PC-9 (cell line): ENCODE measurements at regions not wholly inside any gene's neighbourhood (a gene's known extent, or its start where the extent isn't known, plus 50 kb on each side); places are given as distances from the start of the nearest gene placed in this dataset.

Experiments
- BruUV-seq: library from RNA; stranded (reverse); fragments of 400-500 nt; replicated peaks from 2 replicates; lab custom pipeline; 2021; lab: Mats Ljungman, UMichigan
- CTCF ChIA-PET: fragments of 300-600 bp; sonication (Branson Sonifier 250); formaldehyde crosslinking; loops from one replicate; lab custom pipeline; 2022; ENCODE audit warnings: antibody characterized with exemption; lab: Charles Lee
- POLR2A ChIA-PET: fragments of 300-600 bp; sonication (Branson Sonifier 250); formaldehyde crosslinking; loops from one replicate; lab custom pipeline; 2022; ENCODE audit warnings: antibody characterized with exemption; ENCODE audit not compliant: unreplicated experiment; lab: Charles Lee
- DNase-seq, 2 experiments: peaks; one replicate each; pipeline versions ENCODE4 v3.0.0 to v3.0.0-alpha.2; 2015 to 2022; ENCODE audit warnings: mixed read lengths in 1 of 2
- H2AFZ ChIP-seq: fragments of 200-600 bp; sonication (generic); 2 replicates; pipeline ENCODE4 v1.8.1; 2017; ENCODE audit warnings: antibody characterized with exemption
- H3F3A ChIP-seq: fragments of 200-600 bp; sonication (generic); 2 replicates; pipeline ENCODE4 v1.8.1; 2017; ENCODE audit warnings: antibody characterized with exemption, mild to moderate bottlenecking, low read depth; ENCODE audit not compliant: insufficient read depth
- H3K27ac ChIP-seq: fragments of 200-600 bp; sonication (generic); 2 replicates; pipeline ENCODE4 v1.6.1; 2016; ENCODE audit warnings: mixed run types
- H3K27me3 ChIP-seq: fragments of 200-600 bp; sonication (generic); 2 replicates; pipeline ENCODE4 v1.6.1; 2016; ENCODE audit warnings: low read depth, mixed run types; ENCODE audit not compliant: insufficient read depth
- H3K36me3 ChIP-seq: fragments of 200-600 bp; sonication (generic); 2 replicates; pipeline ENCODE4 v1.6.1; 2016; ENCODE audit warnings: low read depth, mixed run types
- H3K4me1 ChIP-seq: fragments of 200-600 bp; sonication (generic); replicated peaks from 2 replicates; pipeline ENCODE4 v1.6.1; 2016; ENCODE audit warnings: mixed run types; ENCODE audit not compliant: insufficient read depth
- H3K4me2 ChIP-seq: fragments of 200-600 bp; sonication (generic); 2 replicates; pipeline ENCODE4 v1.6.1; 2017; ENCODE audit warnings: mixed run types
- H3K4me3 ChIP-seq: fragments of 200-600 bp; sonication (generic); 2 replicates; pipeline ENCODE4 v1.6.1; 2016; ENCODE audit warnings: mixed run types
- H3K79me2 ChIP-seq: fragments of 200-600 bp; sonication (generic); 2 replicates; pipeline ENCODE4 v1.6.1; 2017; ENCODE audit warnings: low read depth, mixed run types
- H3K9me2 ChIP-seq: fragments of 200-600 bp; sonication (generic); 2 replicates; pipeline ENCODE4 v1.8.1; 2017; ENCODE audit warnings: mild to moderate bottlenecking; ENCODE audit not compliant: insufficient read depth
- H3K9me3 ChIP-seq: fragments of 200-600 bp; sonication (generic); 2 replicates; pipeline ENCODE4 v1.8.1; 2016; ENCODE audit warnings: low read depth; ENCODE audit not compliant: insufficient read depth
- H4K20me1 ChIP-seq: fragments of 200-600 bp; sonication (generic); 2 replicates; pipeline ENCODE4 v1.8.1; 2017; ENCODE audit not compliant: insufficient read depth
- CTCF ChIP-seq: fragments of 200-600 bp; sonication (generic); conservative IDR thresholded peaks from 2 replicates; pipeline ENCODE4 v1.6.1; 2017; ENCODE audit warnings: mixed run types, antibody characterized with exemption, mild to moderate bottlenecking, moderate library complexity
- EZH2 ChIP-seq: fragments of 200-600 bp; sonication (generic); IDR thresholded peaks from 2 replicates; pipeline ENCODE4 v1.8.0; 2017; ENCODE audit warnings: antibody characterized with exemption, low read depth
- intact Hi-C: fragments of 100-400 bp; cut with micrococcal nuclease; formaldehyde crosslinking; loops from one replicate; pipeline ENCODE4 v1.10.0; 2022; ENCODE audit not compliant: unreplicated experiment

DNA sequence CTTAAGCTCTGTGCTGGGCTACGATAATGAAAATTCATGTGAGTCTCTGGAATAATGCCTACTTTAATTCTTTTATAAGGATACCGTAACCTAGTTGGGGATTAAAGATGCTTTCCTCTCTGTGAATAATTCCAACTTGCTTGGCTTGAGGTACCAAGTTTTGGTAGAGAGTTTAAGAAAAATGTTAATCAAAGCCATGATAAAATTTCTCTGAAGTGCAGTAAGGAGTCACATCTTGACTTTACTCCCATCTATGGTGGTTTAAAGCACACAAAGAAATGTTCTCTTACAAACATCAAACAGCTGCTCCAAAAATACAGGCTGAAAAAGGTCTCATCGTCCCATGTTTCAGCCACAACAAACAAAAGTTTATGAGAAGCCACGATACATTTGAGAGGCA, 284.8 kb upstream of the TBX3 start:
- no peak overlapping the region for H2AFZ ChIP-seq
- H3K4me3 ChIP-seq: no peak overlapping the region
- TF ChIP-seq CTCF: no peak
- no peak for TF ChIP-seq EZH2
- H3K27me3 ChIP-seq: peaks cover 23% of the 10 kb centered on the region
- no peak overlapping the region for H3K4me2 ChIP-seq
- H3K27ac ChIP-seq: no peak overlapping the region
- H4K20me1 ChIP-seq: no peaks in the 10 kb centered on the region
- no peaks in the 10 kb centered on the region for H3K79me2 ChIP-seq
- no peaks in the 10 kb centered on the region for H3K9me2 ChIP-seq
- H3K9me3 ChIP-seq: no peaks in the 10 kb centered on the region
- no TSS peak for BruUV-seq
- DNase-seq: no peak
- POLR2A ChIA-PET: no interaction called here
- CTCF ChIA-PET: no interaction called here
- H3K4me1 ChIP-seq: no peaks in the 10 kb centered on the region
- intact Hi-C loops: no loop called here
- no peaks in the 10 kb centered on the region for H3K36me3 ChIP-seq
- H3F3A ChIP-seq: no peaks in the 10 kb centered on the region

GRCh38 chr12:114967151-114967550, 283.2 kb upstream of the TBX3 start:
- intact Hi-C loops: no loop called here
- Histone ChIP-seq H3K9me3 (no peaks in the 10 kb centered on the region), H3K9me2 (no peaks in the 10 kb centered on the region), H3K4me3 (no peak overlapping the region), H3K27me3 (peaks cover 23% of the 10 kb centered on the region), H3F3A (no peaks in the 10 kb centered on the region), H3K36me3 (no peaks in the 10 kb centered on the region), H3K79me2 (no peaks in the 10 kb centered on the region), H3K4me2 (no peak overlapping the region), H2AFZ (no peak overlapping the region), H3K4me1 (no peaks in the 10 kb centered on the region), H4K20me1 (no peaks in the 10 kb centered on the region), H3K27ac (no peak overlapping the region)
- BruUV-seq: no TSS peak
- DNase-seq: no peak
- CTCF ChIA-PET: no interaction called here
- TF ChIP-seq CTCF (no peak), EZH2 (no peak)
- POLR2A ChIA-PET: no interaction called here

DNA sequence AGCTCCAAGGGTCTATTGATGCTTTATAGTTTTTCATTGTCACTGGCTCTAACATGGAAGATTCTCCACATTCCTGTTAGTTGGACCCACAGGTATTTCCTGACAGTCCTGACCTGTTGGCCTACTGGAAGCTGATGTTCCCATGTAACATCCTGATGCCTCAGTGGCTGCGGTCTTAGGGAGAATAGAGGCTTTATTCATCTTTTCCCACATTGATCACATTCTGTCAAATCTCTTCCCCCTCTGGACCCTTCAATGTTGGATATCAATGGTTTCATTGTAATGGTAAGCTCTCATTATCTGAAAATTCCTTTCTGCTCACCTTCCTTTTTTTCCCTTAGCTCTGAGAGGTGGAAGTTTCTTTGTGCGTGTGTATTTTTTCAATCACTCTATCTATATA, 280.9 kb upstream of the TBX3 start:
- no peaks in the 10 kb centered on the region for H3F3A ChIP-seq
- no peak overlapping the region for H3K27ac ChIP-seq
- intact Hi-C loops: no loop called here
- peaks cover 18% of the 10 kb centered on the region; the same call in 1 of the 2 replicates for H3K27me3 ChIP-seq
- H3K9me2 ChIP-seq: no peaks in the 10 kb centered on the region
- TF ChIP-seq EZH2: no peak
- no peak for TF ChIP-seq CTCF
- ChIA-PET CTCF (no interaction called here), POLR2A (no interaction called here)
- DNase-seq: no peak
- no peak overlapping the region for H3K4me2 ChIP-seq
- no peak overlapping the region for H3K4me3 ChIP-seq
- H3K9me3 ChIP-seq: no peaks in the 10 kb centered on the region
- H3K4me1 ChIP-seq: no peaks in the 10 kb centered on the region
- no peaks in the 10 kb centered on the region for H4K20me1 ChIP-seq
- H3K36me3 ChIP-seq: no peaks in the 10 kb centered on the region
- no TSS peak for BruUV-seq
- H3K79me2 ChIP-seq: no peaks in the 10 kb centered on the region
- H2AFZ ChIP-seq: no peak overlapping the region
